Kidney glomerular epithelial cell (primary cell): ENCODE measurements at regions not wholly inside any gene's neighbourhood (a gene's known extent, or its start where the extent isn't known, plus 50 kb on each side); places are given as distances from the start of the nearest gene placed in this dataset.
"Not testable (repeated sequence)": the region's sequence is repeated elsewhere in the genome, so short reads cannot be mapped to it uniquely, and the experiment has no call there.

ENCODE experiments used
- DNase-seq: peaks from one replicate; lab custom pipeline; 2025; lab: John Stamatoyannopoulos, UW

- no peak for DNase-seq
These were observed 128.8 kb downstream of the LMNTD1 start for GRCh38 chr12:25424211-25424731.

GRCh38 chr12:25423355-25424050 lies 129.6 kb downstream of the LMNTD1 start:
- DNase-seq: no peak

GRCh38 chr12:25422241-25422640 lies 130.8 kb downstream of the LMNTD1 start:
- no peak for DNase-seq

DNA sequence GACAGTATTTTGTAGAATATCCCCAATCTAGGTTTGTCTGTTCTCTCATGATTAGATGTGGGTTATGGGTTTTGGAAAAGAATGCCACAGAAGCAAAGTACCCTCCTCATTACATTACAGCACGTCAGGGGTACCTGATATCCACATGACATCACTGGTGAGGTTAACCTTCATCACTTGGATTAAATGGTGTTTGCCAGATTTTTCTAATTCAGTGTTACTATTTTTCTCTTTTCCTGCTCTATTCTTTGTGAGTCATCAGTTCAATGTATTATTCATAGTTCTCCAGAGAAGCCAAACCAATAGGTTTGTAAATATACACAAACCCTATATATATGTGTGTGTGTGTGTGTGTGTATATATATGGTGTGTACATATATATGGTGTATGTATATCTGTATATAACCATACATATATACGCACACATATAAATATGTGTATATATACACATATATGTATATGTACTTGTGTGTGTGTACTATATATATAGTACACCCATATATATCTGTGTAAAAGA lies 131.4 kb downstream of the LMNTD1 start:
- DNase-seq: no peak

GRCh38 chr12:25420116-25420515 lies 133.0 kb downstream of the LMNTD1 start:
- no peak for DNase-seq

DNA sequence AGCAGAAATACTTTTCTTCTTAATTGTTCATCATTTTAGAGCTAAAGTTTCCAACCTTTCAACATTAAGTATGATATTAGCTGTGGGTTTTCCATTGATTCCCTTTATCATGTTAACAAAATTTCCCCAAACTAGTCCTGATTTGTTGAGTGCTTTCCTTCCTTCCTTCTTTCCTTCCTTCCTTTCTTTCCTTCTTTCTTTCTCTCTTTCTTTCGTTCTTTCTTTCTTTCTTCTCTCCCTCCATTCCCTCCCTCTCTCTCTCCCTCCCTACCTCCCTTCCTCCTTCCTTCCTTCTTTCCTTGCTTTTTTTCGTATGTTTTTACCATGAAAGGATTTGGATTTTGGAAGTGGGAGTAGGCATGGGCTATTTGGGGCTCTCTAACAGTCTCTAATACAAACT lies 133.5 kb downstream of the LMNTD1 start:
- DNase-seq: no peak

- no peak for DNase-seq
These were observed 136.0 kb downstream of the LMNTD1 start for GRCh38 chr12:25417071-25417470.

DNA sequence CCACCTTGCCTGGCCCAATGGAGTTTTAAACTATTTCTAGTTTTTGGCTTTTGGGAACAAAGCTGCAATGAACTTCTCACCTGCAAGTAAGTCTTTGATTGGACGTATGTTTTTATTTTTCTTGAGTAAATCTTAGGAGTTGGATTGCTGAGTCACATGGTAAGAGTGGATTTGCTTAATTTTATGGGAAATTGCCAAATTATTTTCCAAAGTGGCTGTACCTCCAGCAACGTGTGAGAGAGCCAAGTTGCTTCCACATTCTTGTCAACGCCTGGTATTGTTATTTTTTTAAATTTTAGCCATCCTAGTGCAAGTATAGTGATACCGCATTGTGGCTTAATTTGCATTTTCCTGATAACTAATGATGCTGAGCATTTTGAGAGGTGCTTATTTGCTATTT lies 136.6 kb downstream of the LMNTD1 start:
- DNase-seq: no peak

- DNase-seq: no peak
These were observed 138.1 kb downstream of the LMNTD1 start for GRCh38 chr12:25415004-25415403.

GRCh38 chr12:25412735-25413134 lies 140.3 kb downstream of the LMNTD1 start:
- DNase-seq: no peak

DNA sequence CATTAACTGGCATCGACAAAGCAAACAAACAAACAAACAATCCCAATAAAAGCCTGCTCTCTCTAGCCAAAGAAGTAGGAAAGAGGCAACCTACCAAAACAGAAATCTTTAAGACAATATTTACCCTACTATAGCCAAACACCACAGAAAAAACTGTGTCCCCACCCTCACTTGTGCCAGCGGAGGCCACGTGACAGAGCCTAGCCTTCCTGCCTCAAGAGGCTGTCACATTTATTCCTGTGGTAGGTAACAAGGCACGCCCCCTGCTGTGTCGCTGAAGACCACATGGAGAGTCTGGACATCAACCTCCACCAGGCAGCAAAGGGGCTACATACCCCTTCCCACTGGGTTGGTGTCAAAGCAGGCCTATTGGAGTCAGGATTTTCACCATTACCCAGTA lies 148.1 kb downstream of the LMNTD1 start:
- DNase-seq: no peak

GRCh38 chr12:25401547-25402345 lies 151.0 kb upstream of the KRAS start:
- DNase-seq: no peak

DNA sequence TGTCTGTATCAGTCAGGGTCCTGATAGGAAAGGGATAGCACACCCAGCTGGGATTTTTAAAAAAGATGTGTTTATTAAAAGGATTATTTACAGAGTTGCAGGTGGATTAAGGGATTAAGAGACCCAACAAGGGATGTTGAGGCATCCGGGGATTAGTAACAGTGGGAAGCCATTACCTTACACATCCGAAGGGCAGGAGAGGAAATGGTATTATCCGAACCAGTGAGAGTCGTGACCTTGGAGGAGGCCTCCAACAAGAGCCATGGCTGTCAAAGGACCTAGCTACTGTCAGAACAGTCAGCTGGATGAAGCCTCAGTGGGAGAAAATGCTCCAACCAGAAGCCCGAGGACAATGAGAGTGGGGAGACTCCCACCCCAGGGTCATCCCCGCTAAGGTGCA lies 146.3 kb upstream of the KRAS start:
- DNase-seq: no peak

DNA sequence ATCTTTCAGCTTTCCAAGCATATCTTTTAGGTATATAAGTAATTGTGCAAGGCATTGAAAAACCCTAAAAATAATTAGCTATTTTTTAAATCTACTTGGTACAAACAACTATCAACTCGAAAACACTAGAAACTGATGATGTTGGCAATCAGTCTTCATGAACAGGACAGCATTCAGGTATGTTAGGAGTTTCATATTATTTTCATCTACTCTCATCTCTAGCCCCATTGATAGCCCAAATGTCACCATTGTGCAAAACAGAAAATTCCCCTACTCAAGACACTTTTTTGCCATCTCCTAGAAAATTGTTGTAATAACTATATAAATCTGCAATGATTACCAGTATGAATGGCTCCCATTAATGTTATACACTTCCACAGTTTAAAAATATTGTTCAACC lies 144.5 kb upstream of the KRAS start:
- DNase-seq: no peak

DNA sequence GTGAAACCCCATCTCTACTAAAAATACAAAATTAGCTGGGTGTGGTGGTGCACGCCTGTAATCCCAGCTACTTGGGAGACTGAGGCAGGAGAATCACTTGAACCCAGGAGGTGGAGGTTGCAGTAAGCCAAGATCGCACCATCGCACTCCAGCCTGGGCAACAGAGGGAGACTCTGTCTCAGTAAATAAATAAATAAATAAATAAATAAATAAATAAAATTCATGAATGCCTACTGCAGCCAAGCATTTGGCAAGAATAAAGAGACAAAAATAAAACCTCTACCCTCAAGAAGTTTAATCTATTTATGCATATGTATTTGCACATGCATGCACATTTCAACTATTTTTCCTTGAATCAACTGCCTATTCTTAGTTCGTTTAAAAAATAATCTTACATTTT lies 144.0 kb upstream of the KRAS start:
- not testable (repeated sequence) for DNase-seq

DNA sequence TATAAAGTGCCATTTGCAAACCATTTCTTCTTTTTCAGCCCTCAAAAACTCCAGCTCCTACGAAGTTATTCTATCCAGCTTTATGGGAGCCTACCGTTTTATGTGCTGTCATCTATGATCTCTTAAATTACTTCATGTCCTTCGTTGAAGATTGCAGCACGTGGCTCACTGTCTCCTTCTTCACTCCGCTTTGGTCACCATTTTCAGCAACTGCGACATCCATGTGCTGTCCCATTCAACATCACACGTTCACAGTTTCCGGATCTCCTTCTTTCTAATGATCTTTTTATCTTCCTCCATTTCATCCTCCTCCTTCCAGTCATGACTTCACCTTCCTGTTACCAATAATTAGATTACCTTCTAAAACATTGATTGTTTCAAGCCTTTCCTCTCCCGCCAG lies 143.3 kb upstream of the KRAS start:
- no peak for DNase-seq

- DNase-seq: not testable (repeated sequence)
These were observed 140.6 kb upstream of the KRAS start for GRCh38 chr12:25391346-25391745.

- no peak for DNase-seq
These were observed 137.5 kb upstream of the KRAS start for GRCh38 chr12:25388183-25388582.

- no peak for DNase-seq
These were observed 137.0 kb upstream of the KRAS start for GRCh38 chr12:25387732-25388050.

DNA sequence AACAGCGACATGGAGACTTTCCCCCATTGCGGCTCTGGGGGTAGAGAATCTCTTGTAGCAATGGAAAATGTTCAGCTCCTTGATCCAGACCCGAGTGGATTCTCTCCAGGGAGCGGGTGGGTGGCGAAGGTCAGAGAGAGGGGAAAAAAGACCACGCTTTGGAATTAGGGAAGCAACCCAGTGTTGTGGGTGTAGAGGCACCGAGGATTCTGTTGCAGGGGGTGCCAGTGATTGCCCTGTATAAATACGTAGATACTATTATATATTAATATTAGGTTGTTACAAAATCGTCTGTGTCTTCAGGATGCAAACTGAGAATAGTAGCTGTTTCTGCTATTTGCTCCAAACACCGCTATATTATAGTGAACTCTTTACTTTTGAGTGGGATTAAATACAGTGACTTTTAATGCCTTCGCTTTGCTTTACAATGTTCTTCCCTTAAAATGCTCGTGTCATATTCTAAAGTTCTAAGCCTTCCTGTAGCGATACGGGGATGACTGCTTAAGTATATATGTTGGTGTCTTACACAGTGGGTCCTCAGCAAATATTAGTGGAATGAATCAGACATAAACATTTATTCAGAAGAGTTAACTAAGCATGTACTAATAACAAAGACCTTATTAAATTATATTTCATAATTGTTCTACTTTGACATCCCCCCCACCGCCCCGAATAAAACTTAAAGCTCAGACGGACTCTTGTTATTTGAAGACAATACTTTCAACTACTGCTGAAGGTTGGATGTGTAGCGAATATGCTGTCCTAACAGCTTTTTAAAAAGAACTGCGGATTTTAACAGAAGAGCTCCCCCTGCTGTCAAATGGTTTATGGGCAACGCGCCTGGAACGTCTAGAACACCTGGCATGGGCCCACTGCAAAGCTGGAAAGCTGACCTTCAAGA lies 136.4 kb upstream of the KRAS start:
- DNase-seq: peak; percentile 78

GRCh38 chr12:25384893-25385248 lies 134.1 kb upstream of the KRAS start:
- no peak for DNase-seq
